ENCODE measurements at regions not wholly inside any gene's neighbourhood (a gene's known extent, or its start where the extent isn't known, plus 50 kb on each side); places are given as distances from the start of the nearest gene placed in this dataset.

GRCh38 chr2:11975373-11975772, 228.9 kb downstream of the LPIN1 start:
- no peak for TF ChIP-seq CTCF (optimal IDR thresholded peaks at IDR 0.05 in 1 of 3, IDR thresholded peaks at IDR 0.05 in 1 of 3, conservative IDR thresholded peaks at IDR 0.05 in 1 of 3; ENCODE audit: extremely low read depth in 1 of 3, insufficient read depth in 2 of 3, low read length in 3 of 3)
- TF ChIP-seq EZH2 (IDR thresholded peaks at IDR 0.05; ENCODE audit: low read length) = no peak
